ENCODE measurements at regions not wholly inside any gene's neighbourhood (a gene's known extent, or its start where the extent isn't known, plus 50 kb on each side); places are given as distances from the start of the nearest gene placed in this dataset.
"Not testable (repeated sequence)": the region's sequence is repeated elsewhere in the genome, so short reads cannot be mapped to it uniquely, and the experiment has no call there.

GRCh38 chr4:3626131-3626884 lies 94.1 kb upstream of the LRPAP1 start:
- TF ChIP-seq POLR2AphosphoS5, CTCF, EP300 (IDR thresholded peaks at IDR 0.05): not testable (repeated sequence)
